OCI-LY7 (cell line): ENCODE measurements at regions not wholly inside any gene's neighbourhood (a gene's known extent, or its start where the extent isn't known, plus 50 kb on each side); places are given as distances from the start of the nearest gene placed in this dataset.

ENCODE experiments used
- BruUV-seq: library from RNA; stranded (reverse); fragments of 400-500 nt; replicated peaks from 2 replicates; lab custom pipeline; 2021; lab: Mats Ljungman, UMichigan
- CTCF ChIA-PET: fragments of 300-600 bp; sonication (Branson Sonifier 250); formaldehyde crosslinking; loops from one replicate; lab custom pipeline; 2022; ENCODE audit warnings: antibody characterized with exemption; ENCODE audit not compliant: unreplicated experiment; lab: Charles Lee
- POLR2A ChIA-PET: fragments of 300-600 bp; sonication (Branson Sonifier 250); formaldehyde crosslinking; loops from one replicate; lab custom pipeline; 2022; ENCODE audit warnings: antibody characterized with exemption; lab: Charles Lee
- DNase-seq: peaks from one replicate; pipeline ENCODE4 v3.0.0-alpha.2; 2015; ENCODE audit warnings: low spot score
- H2AFZ ChIP-seq: fragments of 200-600 bp; sonication (generic), shearing (Covaris generic); 2 replicates; pipeline ENCODE4 v1.6.1; 2014; ENCODE audit warnings: mild to moderate bottlenecking, antibody characterized with exemption, low read length, moderate library complexity
- H3K27ac ChIP-seq: fragments of 200-600 bp; sonication (generic); 2 replicates; pipeline ENCODE4 v1.5.1; 2014; ENCODE audit warnings: mixed run types, low read depth, mild to moderate bottlenecking, moderate library complexity, low read length, inconsistent platforms; ENCODE audit not compliant: poor library complexity, severe bottlenecking
- H3K36me3 ChIP-seq: fragments of 200-600 bp; sonication (generic); 2 replicates; pipeline ENCODE4 v1.6.1; 2014; ENCODE audit warnings: mild to moderate bottlenecking, antibody characterized with exemption, low read length, moderate library complexity, mixed read lengths; ENCODE audit not compliant: insufficient read depth
- H3K4me1 ChIP-seq: fragments of 200-600 bp; sonication (generic); 2 replicates; pipeline ENCODE4 v1.5.1; 2014; ENCODE audit warnings: mild to moderate bottlenecking, low read length; ENCODE audit not compliant: insufficient read depth, poor library complexity, severe bottlenecking
- H3K4me2 ChIP-seq: fragments of 200-600 bp; sonication (generic); 2 replicates; pipeline ENCODE4 v1.6.1; 2014; ENCODE audit warnings: mild to moderate bottlenecking, low read length
- H3K4me3 ChIP-seq: fragments of 200-600 bp; sonication (generic); 2 replicates; pipeline ENCODE4 v1.5.1; 2014; ENCODE audit warnings: mild to moderate bottlenecking, low read depth, low read length; ENCODE audit not compliant: poor library complexity, severe bottlenecking
- H3K79me2 ChIP-seq: fragments of 200-600 bp; sonication (generic); 2 replicates; pipeline ENCODE4 v1.6.1; 2016; ENCODE audit warnings: low read depth, mild to moderate bottlenecking, low read length, moderate library complexity, mixed read lengths; ENCODE audit not compliant: insufficient read depth
- H3K9me2 ChIP-seq: fragments of 200-600 bp; sonication (generic); 2 replicates; pipeline ENCODE4 v1.6.1; 2016; ENCODE audit warnings: mild to moderate bottlenecking, low read length, mixed read lengths; ENCODE audit not compliant: insufficient read depth
- H3K9me3 ChIP-seq: fragments of 200-600 bp; sonication (generic); 2 replicates; pipeline ENCODE4 v1.6.1; 2014; ENCODE audit warnings: mild to moderate bottlenecking, mixed run types, low read length, mixed read lengths
- H4K20me1 ChIP-seq: fragments of 200-600 bp; sonication (generic); 2 replicates; pipeline ENCODE4 v1.6.1; 2014; ENCODE audit warnings: mild to moderate bottlenecking, antibody characterized with exemption, low read length, moderate library complexity, mixed read lengths; ENCODE audit not compliant: insufficient read depth
- CTCF ChIP-seq: fragments of 200-600 bp; sonication (generic); conservative IDR thresholded peaks from 2 replicates; pipeline ENCODE4 v1.5.1; 2014; ENCODE audit warnings: mild to moderate bottlenecking, antibody characterized with exemption, low read length, moderate library complexity, mixed read lengths
- EZH2phosphoT487 ChIP-seq: fragments of 200-600 bp; sonication (generic); IDR thresholded peaks from 2 replicates; pipeline ENCODE4 v1.6.1; 2018; ENCODE audit warnings: low read depth, borderline replicate concordance, mild to moderate bottlenecking, mixed run types, antibody characterized with exemption, low read length, moderate library complexity, mixed read lengths
- intact Hi-C: fragments of 100-400 bp; cut with micrococcal nuclease; formaldehyde crosslinking; loops from one replicate; pipeline ENCODE4 v1.10.0; 2022; ENCODE audit not compliant: unreplicated experiment

- no peaks in the 10 kb centered on the region for H3K36me3 ChIP-seq
- no peaks in the 10 kb centered on the region for H3K79me2 ChIP-seq
- no TSS peak for BruUV-seq
- H4K20me1 ChIP-seq = no peaks in the 10 kb centered on the region
- H3K4me3 ChIP-seq = no peak overlapping the region
- H3K4me2 ChIP-seq = no peak overlapping the region
- ChIA-PET POLR2A (interaction anchor here (0.5 to 1.3 kb wide), 3 partner anchors 11 to 69 kb away, joined by 3 to 5 read pairs (median 3); no protein-coding TSS in a partner anchor), CTCF (no interaction called here)
- H3K9me3 ChIP-seq = no peaks in the 10 kb centered on the region
- no peak overlapping the region for H3K27ac ChIP-seq
- TF ChIP-seq CTCF (no peak), EZH2phosphoT487 (no peak)
- no peaks in the 10 kb centered on the region for H3K4me1 ChIP-seq
- DNase-seq = no peak
- intact Hi-C loops = no loop called here
- no peak overlapping the region for H2AFZ ChIP-seq
- H3K9me2 ChIP-seq = no peaks in the 10 kb centered on the region
These were observed 733.2 kb upstream of the GOLIM4 start for GRCh38 chr3:168828943-168829342.

DNA sequence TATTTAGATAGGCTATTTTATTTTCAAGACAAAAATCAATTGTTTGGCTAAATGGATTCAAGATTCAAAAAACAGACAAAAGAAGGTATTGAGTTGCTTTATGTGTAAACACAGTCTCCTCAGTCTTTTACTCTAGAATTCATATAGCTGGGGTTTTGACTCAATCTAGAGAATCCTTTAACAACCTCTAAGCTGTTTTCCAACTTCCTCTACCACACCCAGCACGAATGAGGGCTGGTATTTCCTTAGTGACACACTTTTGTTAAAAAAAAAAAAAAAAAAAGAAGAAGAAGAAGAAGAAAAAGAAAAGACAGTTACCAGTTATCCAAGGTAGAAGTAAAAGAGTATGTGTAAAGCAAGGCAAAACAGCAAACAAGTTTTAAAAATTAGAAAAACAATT, 732.8 kb upstream of the GOLIM4 start:
- no peak overlapping the region for H3K4me3 ChIP-seq
- H3K9me3 ChIP-seq = no peaks in the 10 kb centered on the region
- H3K4me1 ChIP-seq = no peaks in the 10 kb centered on the region
- TF ChIP-seq EZH2phosphoT487 (no peak), CTCF (no peak)
- POLR2A ChIA-PET = interaction anchor here (1.0 kb wide), 1 partner anchor 13 kb away, joined by 5 read pairs; no protein-coding TSS in a partner anchor
- H3K27ac ChIP-seq = no peak overlapping the region
- H3K4me2 ChIP-seq = no peak overlapping the region
- no peaks in the 10 kb centered on the region for H3K36me3 ChIP-seq
- H3K9me2 ChIP-seq = no peaks in the 10 kb centered on the region
- intact Hi-C loops = no loop called here
- no peak for DNase-seq
- BruUV-seq = no TSS peak
- no peaks in the 10 kb centered on the region for H4K20me1 ChIP-seq
- no peaks in the 10 kb centered on the region for H3K79me2 ChIP-seq
- H2AFZ ChIP-seq = no peak overlapping the region
- CTCF ChIA-PET = no interaction called here

DNA sequence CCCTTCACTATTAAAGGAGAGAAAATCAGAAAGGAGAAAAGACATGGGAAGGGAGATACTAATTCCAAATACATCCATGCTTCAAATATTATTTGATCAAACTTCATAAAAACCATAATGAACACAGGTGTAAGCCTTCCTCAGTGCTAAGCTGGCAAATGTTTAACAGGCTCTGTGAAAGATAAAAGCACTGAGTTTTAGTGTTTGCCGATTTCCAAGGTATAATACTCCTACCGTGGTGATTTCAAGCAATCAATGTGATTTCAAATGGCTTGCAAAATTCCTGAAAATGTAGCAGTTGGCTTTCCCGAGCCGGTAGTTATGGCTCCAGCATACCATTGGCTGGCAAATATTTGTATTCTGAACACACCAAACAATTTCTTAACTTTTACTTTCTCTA, 732.3 kb upstream of the GOLIM4 start:
- Histone ChIP-seq H3K4me2 (no peak overlapping the region), H3K79me2 (no peaks in the 10 kb centered on the region), H4K20me1 (no peaks in the 10 kb centered on the region), H2AFZ (no peak overlapping the region), H3K36me3 (no peaks in the 10 kb centered on the region), H3K9me3 (no peaks in the 10 kb centered on the region), H3K4me3 (no peak overlapping the region), H3K4me1 (no peaks in the 10 kb centered on the region), H3K9me2 (no peaks in the 10 kb centered on the region), H3K27ac (no peak overlapping the region)
- intact Hi-C loops = no loop called here
- POLR2A ChIA-PET = interaction anchor here (0.7 to 1.0 kb wide), 2 partner anchors 12 to 700 kb away, joined by 3 to 5 read pairs; no protein-coding TSS in a partner anchor
- no peak for DNase-seq
- CTCF ChIA-PET = no interaction called here
- no TSS peak for BruUV-seq
- no peak for TF ChIP-seq CTCF
- no peak for TF ChIP-seq EZH2phosphoT487
